T-helper 2 cell treated with Interferon-gamma antibody and Interleukin-4, amounts not matched to agents 5 μg/mL and 100 μg/mL, for 36 hours (primary cell): ENCODE measurements at regions not wholly inside any gene's neighbourhood (a gene's known extent, or its start where the extent isn't known, plus 50 kb on each side); places are given as distances from the start of the nearest gene placed in this dataset.

Experiments used
- DNase-seq: peaks from one replicate; pipeline ENCODE4 v3.0.0; 2021; ENCODE audit warnings: low spot score
- H3K27ac Mint-ChIP-seq: one replicate; pipeline ENCODE4 v1.8.0; 2021; ENCODE audit warnings: mild to moderate bottlenecking, mixed read lengths
- H3K27me3 Mint-ChIP-seq: one replicate; pipeline ENCODE4 v1.8.0; 2021; ENCODE audit warnings: low read depth, mixed read lengths
- H3K36me3 Mint-ChIP-seq: one replicate; pipeline ENCODE4 v1.8.0; 2021; ENCODE audit warnings: low read depth, mixed read lengths
- H3K4me1 Mint-ChIP-seq: one replicate; pipeline ENCODE4 v1.8.0; 2021; ENCODE audit warnings: low read depth, mixed read lengths
- H3K4me3 Mint-ChIP-seq: one replicate; pipeline ENCODE4 v1.8.0; 2022; ENCODE audit warnings: mild to moderate bottlenecking, moderate library complexity, mixed read lengths
- H3K9me3 Mint-ChIP-seq: one replicate; pipeline ENCODE4 v1.8.0; 2021; ENCODE audit warnings: mixed read lengths

GRCh38 chr3:107942244-107942643 is 148.6 kb downstream of the CD47 start:
- H3K27me3 Mint-ChIP-seq, result peaks cover 2% of the 10 kb centered on the region
- no peaks in the 10 kb centered on the region for H3K36me3 Mint-ChIP-seq
- peak overlapping the region; percentile 32 for H3K4me3 Mint-ChIP-seq
- H3K9me3 Mint-ChIP-seq, result peaks cover 4% of the 10 kb centered on the region
- H3K4me1 Mint-ChIP-seq, result peaks cover 17% of the 10 kb centered on the region
- H3K27ac Mint-ChIP-seq, result peak overlapping the region; percentile 34
- DNase-seq, result peak; percentile 65

DNA sequence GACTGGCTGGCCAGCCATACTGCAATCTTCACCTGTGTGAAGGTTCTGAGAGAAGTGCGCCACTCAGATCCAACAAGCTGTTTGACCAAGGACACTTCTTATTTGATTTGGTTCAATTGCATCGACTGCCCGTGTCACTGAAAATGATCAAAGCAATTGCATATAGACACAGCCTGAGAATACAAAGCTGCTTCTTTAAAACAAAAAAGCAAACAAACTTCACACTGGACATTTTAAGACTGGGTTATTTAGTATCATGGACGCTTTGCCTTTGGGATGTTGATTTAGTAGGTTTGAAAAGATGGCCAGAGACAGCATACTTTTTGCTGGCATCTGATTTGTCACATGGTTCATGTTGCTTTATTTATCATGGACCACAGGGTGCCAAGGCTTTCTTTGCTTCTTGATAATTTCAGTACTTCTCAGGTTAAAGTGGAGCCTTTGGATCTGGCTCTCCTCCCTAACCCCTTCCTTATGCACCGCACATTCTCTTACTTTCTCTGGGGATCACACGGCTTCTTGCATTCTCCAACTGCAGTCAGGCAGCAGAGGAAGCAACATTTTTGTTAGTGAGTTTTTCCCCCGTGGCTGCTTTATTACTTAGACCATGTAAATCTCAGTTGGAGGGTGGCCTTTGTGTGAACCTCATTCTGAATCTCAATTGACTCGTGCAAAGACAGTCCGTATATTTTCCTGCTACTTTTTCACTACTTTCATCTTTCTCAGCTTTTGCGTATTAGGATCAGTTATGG is 151.0 kb downstream of the CD47 start:
- H3K27me3 Mint-ChIP-seq, result peaks cover 6% of the 10 kb centered on the region
- H3K9me3 Mint-ChIP-seq, result no peaks in the 10 kb centered on the region
- no peaks in the 10 kb centered on the region for H3K36me3 Mint-ChIP-seq
- H3K27ac Mint-ChIP-seq, result no peak overlapping the region
- peaks cover 17% of the 10 kb centered on the region for H3K4me1 Mint-ChIP-seq
- DNase-seq, result no peak
- H3K4me3 Mint-ChIP-seq, result no peak overlapping the region

GRCh38 chr3:107938143-107938542 is 152.7 kb downstream of the CD47 start:
- DNase-seq, result no peak
- Mint-ChIP-seq H3K36me3 (no peaks in the 10 kb centered on the region), H3K27me3 (peaks cover 17% of the 10 kb centered on the region), H3K9me3 (peaks cover 5% of the 10 kb centered on the region), H3K27ac (no peak overlapping the region), H3K4me1 (peaks cover 13% of the 10 kb centered on the region), H3K4me3 (no peak overlapping the region)

DNA sequence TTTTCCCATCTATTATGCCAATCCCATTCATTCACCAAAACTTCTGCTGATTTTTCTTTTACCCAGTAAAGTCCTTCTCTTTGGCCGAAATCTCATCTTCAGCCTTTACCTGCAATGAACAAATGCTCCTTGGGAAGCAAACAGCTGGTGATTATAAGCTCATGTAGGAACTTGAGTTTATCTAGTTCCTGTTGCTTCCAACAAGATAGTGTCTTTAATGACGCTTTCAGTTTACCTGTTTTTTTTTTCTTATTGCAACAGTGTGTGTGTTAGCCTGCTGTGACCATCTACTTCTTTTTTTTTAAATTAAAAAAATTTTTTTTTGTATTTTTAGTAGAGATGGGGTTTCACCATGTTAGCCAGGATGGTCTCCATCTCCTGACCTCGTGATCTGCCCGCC is 156.0 kb downstream of the CD47 start:
- no peaks in the 10 kb centered on the region for H3K4me1 Mint-ChIP-seq
- no peak overlapping the region for H3K27ac Mint-ChIP-seq
- H3K4me3 Mint-ChIP-seq, result no peak overlapping the region
- peaks cover 18% of the 10 kb centered on the region for H3K27me3 Mint-ChIP-seq
- H3K36me3 Mint-ChIP-seq, result no peaks in the 10 kb centered on the region
- DNase-seq, result no peak
- peaks cover 5% of the 10 kb centered on the region for H3K9me3 Mint-ChIP-seq

DNA sequence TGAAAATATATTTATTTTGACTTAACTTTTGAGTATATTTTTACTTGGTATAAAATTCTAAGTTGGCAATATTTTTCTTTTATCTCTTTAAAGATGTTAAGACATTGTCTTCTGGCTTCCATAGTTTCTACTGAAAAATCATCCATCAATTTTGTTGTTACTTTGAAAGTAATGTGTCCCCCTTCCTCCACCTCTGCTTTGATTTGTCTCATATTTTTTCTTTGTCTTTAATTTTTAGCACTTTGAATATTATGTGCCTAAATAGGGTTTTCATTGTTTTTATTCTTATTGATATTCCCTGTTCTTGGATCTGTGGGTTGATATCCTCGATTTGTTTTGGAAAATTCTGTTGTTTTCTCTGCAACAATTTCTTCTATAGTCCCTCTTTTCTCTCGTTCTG is 157.4 kb downstream of the CD47 start:
- DNase-seq, result no peak
- Mint-ChIP-seq H3K36me3 (no peaks in the 10 kb centered on the region), H3K4me1 (no peaks in the 10 kb centered on the region), H3K9me3 (peaks cover 5% of the 10 kb centered on the region), H3K4me3 (no peak overlapping the region), H3K27me3 (peaks cover 18% of the 10 kb centered on the region), H3K27ac (no peak overlapping the region)

GRCh38 chr3:107931326-107931725 is 159.5 kb downstream of the CD47 start:
- DNase-seq, result no peak
- Mint-ChIP-seq H3K4me1 (peaks cover 13% of the 10 kb centered on the region), H3K4me3 (no peak overlapping the region), H3K27ac (no peak overlapping the region), H3K27me3 (peaks cover 28% of the 10 kb centered on the region), H3K36me3 (no peaks in the 10 kb centered on the region), H3K9me3 (peaks cover 5% of the 10 kb centered on the region)

GRCh38 chr3:107929088-107929487 is 161.7 kb downstream of the CD47 start:
- Mint-ChIP-seq H3K4me3 (no peak overlapping the region), H3K27me3 (peaks cover 22% of the 10 kb centered on the region), H3K9me3 (peaks cover 5% of the 10 kb centered on the region), H3K27ac (no peak overlapping the region), H3K36me3 (no peaks in the 10 kb centered on the region), H3K4me1 (peaks cover 13% of the 10 kb centered on the region)
- DNase-seq, result no peak

DNA sequence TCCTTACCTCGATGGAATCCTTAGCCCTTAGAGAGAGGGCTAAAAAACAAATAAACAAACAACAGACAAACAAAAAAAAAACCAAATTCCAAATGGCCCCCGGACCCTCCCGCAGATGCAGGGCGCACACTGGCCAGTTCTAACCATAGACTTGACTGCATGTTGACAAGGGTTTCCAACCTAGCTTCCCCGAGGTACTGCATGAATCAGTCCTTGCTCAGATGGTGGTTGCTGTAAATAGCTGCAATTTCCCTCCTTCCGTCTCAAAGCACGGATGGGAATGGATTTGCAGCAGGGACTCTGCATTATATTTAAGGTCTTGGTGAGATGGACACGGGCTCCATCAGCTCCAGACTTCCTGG is 162.8 kb downstream of the CD47 start:
- Mint-ChIP-seq H3K4me1 (peaks cover 13% of the 10 kb centered on the region), H3K27me3 (peaks cover 22% of the 10 kb centered on the region), H3K4me3 (peak overlapping the region; percentile 89), H3K36me3 (no peaks in the 10 kb centered on the region), H3K27ac (peak overlapping the region; percentile 65), H3K9me3 (no peaks in the 10 kb centered on the region)
- no peak for DNase-seq

DNA sequence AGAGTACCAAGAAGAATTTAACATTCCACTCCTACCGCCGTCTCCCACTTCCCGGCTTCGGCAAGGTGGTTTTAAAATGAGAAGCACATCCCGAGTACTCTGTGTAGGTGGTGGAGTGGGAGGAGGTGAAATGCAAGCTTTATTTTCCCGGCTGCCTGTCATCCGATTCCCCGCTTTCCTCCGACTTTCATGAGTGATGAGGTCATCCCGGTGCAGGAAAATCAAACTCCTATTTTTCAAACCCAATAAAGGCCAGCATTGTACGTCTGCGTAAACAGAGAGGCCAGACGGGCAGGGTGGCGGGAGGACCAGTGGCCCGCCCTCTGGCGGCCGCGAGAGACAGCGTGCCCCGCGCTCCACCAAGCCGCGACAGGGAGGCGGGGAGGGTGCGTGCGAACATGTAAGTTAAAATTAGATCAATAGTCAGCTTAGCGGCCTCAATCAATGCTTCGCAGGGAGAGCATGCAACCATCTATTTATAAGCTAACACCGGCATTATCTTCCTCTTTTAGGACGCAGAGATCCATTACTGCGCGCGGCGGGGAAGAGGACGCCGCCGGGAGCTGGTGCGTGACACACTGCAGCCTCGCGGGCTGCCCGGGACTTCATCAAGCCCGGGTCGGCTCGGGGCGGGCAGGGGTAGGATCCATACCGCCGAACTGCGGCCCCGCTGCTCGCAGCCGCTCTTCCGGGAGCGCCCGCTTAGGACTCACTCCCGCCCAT is 163.3 kb downstream of the CD47 start:
- Mint-ChIP-seq H3K4me3 (peak overlapping the region; percentile 89), H3K27ac (no peak overlapping the region), H3K4me1 (peaks cover 13% of the 10 kb centered on the region), H3K27me3 (peaks cover 24% of the 10 kb centered on the region), H3K9me3 (no peaks in the 10 kb centered on the region), H3K36me3 (no peaks in the 10 kb centered on the region)
- DNase-seq, result peak; percentile 63

GRCh38 chr3:107925851-107926250 is 165.0 kb downstream of the CD47 start:
- Mint-ChIP-seq H3K4me1 (peaks cover 13% of the 10 kb centered on the region), H3K27me3 (peaks cover 33% of the 10 kb centered on the region), H3K36me3 (no peaks in the 10 kb centered on the region), H3K27ac (no peak overlapping the region), H3K4me3 (no peak overlapping the region), H3K9me3 (no peaks in the 10 kb centered on the region)
- no peak for DNase-seq

DNA sequence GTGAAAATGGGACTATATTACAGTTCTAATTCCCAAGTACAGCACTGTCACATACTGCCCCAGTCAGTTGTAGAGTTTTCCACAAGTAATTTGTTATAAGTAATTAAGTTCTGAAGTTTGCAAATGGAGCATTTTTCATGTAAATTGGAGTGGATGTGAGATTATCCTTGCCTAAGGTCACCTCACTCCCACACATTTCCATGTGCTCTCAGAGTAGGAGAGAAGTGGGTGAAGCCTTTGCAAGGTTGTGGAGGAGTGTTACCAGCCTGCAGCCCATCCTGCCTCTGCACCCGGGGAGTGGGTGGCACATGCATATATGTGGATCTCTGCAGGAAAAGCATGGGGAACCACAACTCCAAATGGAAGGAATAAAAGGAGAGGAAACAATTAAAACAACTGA is 169.8 kb downstream of the CD47 start:
- peaks cover 49% of the 10 kb centered on the region for H3K27me3 Mint-ChIP-seq

DNA sequence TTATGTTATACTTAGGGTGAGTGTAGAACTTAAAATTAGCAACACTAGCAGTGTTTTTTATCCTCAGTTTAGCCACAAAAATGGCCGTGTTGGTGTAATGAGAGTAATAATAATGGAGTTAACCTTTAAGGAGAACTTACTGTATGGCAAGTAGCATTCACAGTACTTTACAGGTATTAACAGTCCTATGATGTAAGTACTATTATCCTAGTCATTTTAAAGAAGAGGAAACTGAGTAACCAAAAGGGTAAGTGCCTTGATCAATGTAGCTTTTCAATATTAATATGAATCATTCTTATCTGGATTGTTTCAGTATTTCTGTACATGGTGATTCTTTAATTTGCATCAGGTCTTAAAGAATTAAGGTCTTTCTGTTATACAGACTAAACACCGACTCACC is 170.3 kb downstream of the CD47 start:
- no peak overlapping the region for H3K4me3 Mint-ChIP-seq
- H3K27me3 Mint-ChIP-seq, result peaks cover 50% of the 10 kb centered on the region
- no peaks in the 10 kb centered on the region for H3K36me3 Mint-ChIP-seq
- no peak overlapping the region for H3K27ac Mint-ChIP-seq
- H3K9me3 Mint-ChIP-seq, result no peaks in the 10 kb centered on the region
- no peaks in the 10 kb centered on the region for H3K4me1 Mint-ChIP-seq
- DNase-seq, result no peak

More for the DNA sequence above, 169.8 kb downstream of the CD47 start:
- H3K4me3 Mint-ChIP-seq, result no peak overlapping the region
- H3K9me3 Mint-ChIP-seq, result no peaks in the 10 kb centered on the region
- no peak overlapping the region for H3K27ac Mint-ChIP-seq
- H3K36me3 Mint-ChIP-seq, result no peaks in the 10 kb centered on the region
- H3K4me1 Mint-ChIP-seq, result no peaks in the 10 kb centered on the region
- DNase-seq, result no peak

DNA sequence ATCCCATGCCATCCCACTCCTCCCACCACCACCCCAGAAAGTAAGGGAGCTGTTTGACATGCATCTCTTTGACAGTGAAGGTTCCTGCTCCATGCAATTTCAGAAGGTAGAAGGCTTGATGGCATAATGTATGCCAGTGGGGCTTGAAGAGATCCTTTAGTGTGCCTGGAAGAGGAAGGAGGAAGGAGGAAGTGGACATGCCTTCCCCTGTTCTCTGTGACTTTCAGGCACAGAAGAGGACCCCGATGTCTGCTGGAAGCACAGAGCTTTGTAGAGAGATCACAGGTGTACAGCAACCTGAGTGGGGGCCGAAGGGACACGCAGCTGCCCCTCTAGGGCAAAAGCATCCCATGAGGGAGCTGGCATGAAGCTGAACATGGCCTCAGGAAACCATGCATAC is 171.6 kb downstream of the CD47 start:
- no peak for DNase-seq
- no peaks in the 10 kb centered on the region for H3K36me3 Mint-ChIP-seq
- H3K4me3 Mint-ChIP-seq, result no peak overlapping the region
- H3K9me3 Mint-ChIP-seq, result no peaks in the 10 kb centered on the region
- no peaks in the 10 kb centered on the region for H3K4me1 Mint-ChIP-seq
- no peak overlapping the region for H3K27ac Mint-ChIP-seq
- H3K27me3 Mint-ChIP-seq, result peaks cover 54% of the 10 kb centered on the region

DNA sequence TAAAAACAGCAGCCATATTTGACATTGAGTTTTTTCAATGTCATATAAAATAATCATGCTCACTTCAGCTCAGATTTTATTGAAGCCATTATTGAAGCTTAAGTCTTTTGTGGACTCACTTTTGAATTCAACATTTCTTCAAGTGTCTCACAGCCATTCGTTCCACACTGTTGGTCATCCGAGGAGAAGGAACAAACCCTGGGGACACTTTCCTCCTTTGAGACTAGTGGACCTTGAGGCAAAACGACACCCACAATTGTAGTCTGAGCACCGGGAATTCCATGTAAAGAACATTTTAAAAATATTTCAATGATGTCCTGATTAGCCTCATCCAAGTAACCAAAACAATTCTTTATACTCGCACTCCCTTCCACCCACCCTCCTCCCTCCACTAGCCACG is 174.7 kb downstream of the CD47 start:
- DNase-seq, result no peak
- Mint-ChIP-seq H3K9me3 (no peaks in the 10 kb centered on the region), H3K36me3 (no peaks in the 10 kb centered on the region), H3K4me3 (no peak overlapping the region), H3K27ac (no peak overlapping the region), H3K27me3 (peaks cover 38% of the 10 kb centered on the region), H3K4me1 (peaks cover 5% of the 10 kb centered on the region)
